Kidney epithelial cell (primary cell): ENCODE measurements at regions not wholly inside any gene's neighbourhood (a gene's known extent, or its start where the extent isn't known, plus 50 kb on each side); places are given as distances from the start of the nearest gene placed in this dataset.

ENCODE experiments used
- DNase-seq: peaks from one replicate; pipeline ENCODE4 v3.0.0-alpha.2; 2010; ENCODE audit warnings: low read depth
- H3K27me3 ChIP-seq: 2 replicates; pipeline ENCODE4 v1.6.0; 2011; ENCODE audit warnings: low read length; ENCODE audit not compliant: control insufficient read depth, insufficient read depth
- H3K36me3 ChIP-seq: 2 replicates; pipeline ENCODE4 v1.5.1; 2011; ENCODE audit warnings: low read length; ENCODE audit not compliant: control insufficient read depth, insufficient read depth
- H3K4me3 ChIP-seq: 2 replicates; pipeline ENCODE4 v1.5.1; 2011; ENCODE audit warnings: low read depth, mild to moderate bottlenecking, control low read depth, low read length
- CTCF ChIP-seq: IDR thresholded peaks from 2 replicates; pipeline ENCODE4 v1.5.1; 2011; ENCODE audit warnings: mild to moderate bottlenecking, moderate library complexity, low read length, control low read depth, inconsistent platforms; ENCODE audit not compliant: insufficient read depth, poor library complexity, severe bottlenecking

- no peaks in the 10 kb centered on the region for H3K27me3 ChIP-seq
- no peak for DNase-seq
- no peaks in the 10 kb centered on the region for H3K36me3 ChIP-seq
- H3K4me3 ChIP-seq: no peak overlapping the region
- TF ChIP-seq CTCF: no peak
Observed at GRCh38 chr19:31834070-31834469, 484.8 kb upstream of the TSHZ3 start.

- H3K4me3 ChIP-seq: no peak overlapping the region
- H3K36me3 ChIP-seq: no peaks in the 10 kb centered on the region
- no peak for TF ChIP-seq CTCF
- no peak for DNase-seq
- no peaks in the 10 kb centered on the region for H3K27me3 ChIP-seq
Observed at GRCh38 chr19:31838163-31838815, 489.1 kb upstream of the TSHZ3 start.

GRCh38 chr19:31840371-31840770 lies 491.1 kb upstream of the TSHZ3 start:
- no peaks in the 10 kb centered on the region for H3K27me3 ChIP-seq
- DNase-seq: no peak
- TF ChIP-seq CTCF: no peak
- H3K4me3 ChIP-seq: no peak overlapping the region
- H3K36me3 ChIP-seq: no peaks in the 10 kb centered on the region

- TF ChIP-seq CTCF: no peak
- H3K27me3 ChIP-seq: no peaks in the 10 kb centered on the region
- H3K4me3 ChIP-seq: no peak overlapping the region
- no peaks in the 10 kb centered on the region for H3K36me3 ChIP-seq
- DNase-seq: no peak
Observed at GRCh38 chr19:31841755-31842154, 492.5 kb upstream of the TSHZ3 start.

- no peak for DNase-seq
Observed at GRCh38 chr19:31863122-31863521, 482.3 kb upstream of the ZNF507 start.

More at GRCh38 chr19:31863122-31863521, 482.3 kb upstream of the ZNF507 start:
- Histone ChIP-seq H3K27me3 (no peaks in the 10 kb centered on the region), H3K36me3 (no peaks in the 10 kb centered on the region), H3K4me3 (no peak overlapping the region)
- TF ChIP-seq CTCF: no peak
